Thymus (tissue), 11 donors: ENCODE measurements at regions not wholly inside any gene's neighbourhood (a gene's known extent, or its start where the extent isn't known, plus 50 kb on each side); places are given as distances from the start of the nearest gene placed in this dataset.
"Not testable (repeated sequence)": the region's sequence is repeated elsewhere in the genome, so short reads cannot be mapped to it uniquely, and the experiment has no call there.

Experiments used
- DNase-seq, 9 donors: peaks; one replicate each; pipeline ENCODE4 v3.0.0-alpha.2; 2013; ENCODE audit warnings: low spot score in 9 of 9, low read depth in 6 of 9, missing footprints in 1 of 9
- H3K27ac ChIP-seq, 2 donors: one replicate each; pipeline ENCODE4 v1.5.1; 2013; ENCODE audit warnings: control low read depth in 1 of 2, low read depth in 1 of 2, low read length in 1 of 2, mild to moderate bottlenecking in 1 of 2, moderate library complexity in 1 of 2
- H3K27me3 ChIP-seq, 2 donors: one replicate each; pipeline ENCODE4 v1.5.1; 2013; ENCODE audit warnings: low read length in 1 of 2; ENCODE audit not compliant: control insufficient read depth in 2 of 2, insufficient read depth in 1 of 2
- H3K36me3 ChIP-seq, 2 donors: one replicate each; pipeline ENCODE4 v1.5.1; 2013; ENCODE audit warnings: low read length in 1 of 2, mild to moderate bottlenecking in 1 of 2, moderate library complexity in 1 of 2; ENCODE audit not compliant: control insufficient read depth in 2 of 2, insufficient read depth in 2 of 2
- H3K4me1 ChIP-seq, 2 donors: one replicate each; pipeline ENCODE4 v1.5.1; 2013; ENCODE audit warnings: low read length in 2 of 2; ENCODE audit not compliant: control insufficient read depth in 2 of 2, insufficient read depth in 2 of 2
- H3K4me3 ChIP-seq, 2 donors: one replicate each; pipeline ENCODE4 v1.5.1; 2013; ENCODE audit warnings: low read length in 2 of 2, control low read depth in 1 of 2, mild to moderate bottlenecking in 1 of 2
- H3K9me3 ChIP-seq, 2 donors: one replicate each; pipeline ENCODE4 v1.5.1; 2013; ENCODE audit warnings: low read length in 1 of 2, mild to moderate bottlenecking in 1 of 2; ENCODE audit not compliant: control insufficient read depth in 2 of 2, insufficient read depth in 1 of 2
- WGBS: extraction: QIAGEN DNeasy Blood & Tissue Kit; methylation state at CpG from one replicate; pipeline ENCODE4 v1.1.7; 2013; 5-methylcytosine and 5-hydroxymethylcytosine counted together
- donor health status: healthy.

GRCh38 chr2:221747289-221747972, 175.3 kb upstream of the EPHA4 start:
- Histone ChIP-seq H3K36me3 (no peaks in the 10 kb centered on the region), H3K27me3 (no peaks in the 10 kb centered on the region), H3K27ac (no peak overlapping the region), H3K9me3 (no peaks in the 10 kb centered on the region), H3K4me3 (no peak overlapping the region), H3K4me1 (no peaks in the 10 kb centered on the region)
- 93% methylated on average over 3 of the region's 3 CpGs for WGBS
- no peak for DNase-seq

- Histone ChIP-seq H3K27me3 (no peaks in the 10 kb centered on the region), H3K9me3 (no peaks in the 10 kb centered on the region), H3K4me1 (no peaks in the 10 kb centered on the region), H3K27ac (no peak overlapping the region), H3K4me3 (no peak overlapping the region), H3K36me3 (no peaks in the 10 kb centered on the region)
- DNase-seq = no peak
- 89% methylated on average over 4 of the region's 4 CpGs for WGBS
Observed at GRCh38 chr2:221741496-221742211, 169.6 kb upstream of the EPHA4 start.

GRCh38 chr2:221731432-221732145, 159.5 kb upstream of the EPHA4 start:
- DNase-seq = no peak
- no peaks in the 10 kb centered on the region for H3K27me3 ChIP-seq
- H3K9me3 ChIP-seq = no peaks in the 10 kb centered on the region
- no peaks in the 10 kb centered on the region for H3K4me1 ChIP-seq
- no peak overlapping the region for H3K4me3 ChIP-seq
- no peak overlapping the region for H3K27ac ChIP-seq
- no peaks in the 10 kb centered on the region for H3K36me3 ChIP-seq
- 92% methylated on average over 3 of the region's 3 CpGs for WGBS

- WGBS = over 99% methylated on average over 2 of the region's 2 CpGs
- Histone ChIP-seq H3K4me1 (no peaks in the 10 kb centered on the region), H3K27ac (no peak overlapping the region), H3K4me3 (no peak overlapping the region), H3K9me3 (peaks cover 0 to 6% of the 10 kb centered on the region in 2 donors), H3K36me3 (no peaks in the 10 kb centered on the region), H3K27me3 (no peaks in the 10 kb centered on the region)
- DNase-seq = peak in 1 of 9 donors; percentile 15
Observed at GRCh38 chr2:221726894-221727513, 154.9 kb upstream of the EPHA4 start.

GRCh38 chr2:221724631-221725203, 152.6 kb upstream of the EPHA4 start:
- Histone ChIP-seq H3K4me3 (no peak overlapping the region), H3K27me3 (no peaks in the 10 kb centered on the region), H3K4me1 (no peaks in the 10 kb centered on the region), H3K27ac (no peak overlapping the region), H3K9me3 (peaks cover 0 to 6% of the 10 kb centered on the region in 2 donors), H3K36me3 (no peaks in the 10 kb centered on the region)
- peak in 2 of 9 donors; percentile 1 to 10 for DNase-seq
- WGBS = 84% methylated on average over 1 of the region's 1 CpG

GRCh38 chr2:221724117-221724516, 152.0 kb upstream of the EPHA4 start:
- H3K9me3 ChIP-seq, H3K4me1 ChIP-seq: not testable (repeated sequence)

GRCh38 chr2:221716426-221717303, 144.6 kb upstream of the EPHA4 start:
- 85% methylated on average over 10 of the region's 10 CpGs for WGBS
- Histone ChIP-seq H3K9me3 (no peaks in the 10 kb centered on the region), H3K27me3 (no peaks in the 10 kb centered on the region), H3K36me3 (no peaks in the 10 kb centered on the region), H3K27ac (no peak overlapping the region), H3K4me1 (no peaks in the 10 kb centered on the region), H3K4me3 (no peak overlapping the region)
- no peak for DNase-seq

More at GRCh38 chr2:221724117-221724516, 152.0 kb upstream of the EPHA4 start:
- H3K4me3 ChIP-seq, H3K27ac ChIP-seq, H3K27me3 ChIP-seq, H3K36me3 ChIP-seq, DNase-seq: not testable (repeated sequence)
- WGBS = 96% methylated on average over 1 of the region's 1 CpG

GRCh38 chr2:221715523-221716247, 143.6 kb upstream of the EPHA4 start:
- Histone ChIP-seq H3K4me1 (no peaks in the 10 kb centered on the region), H3K36me3 (no peaks in the 10 kb centered on the region), H3K27ac (no peak overlapping the region), H3K27me3 (no peaks in the 10 kb centered on the region), H3K9me3 (no peaks in the 10 kb centered on the region), H3K4me3 (no peak overlapping the region)
- DNase-seq = no peak
- WGBS = 81% methylated on average over 6 of the region's 6 CpGs
